K562 (cell line): ENCODE measurements at regions not wholly inside any gene's neighbourhood (a gene's known extent, or its start where the extent isn't known, plus 50 kb on each side); places are given as distances from the start of the nearest gene placed in this dataset.

Experiments
- ATAC-seq: fragments of 200-7000 bp; cut with Tn5 transposase; 3 replicates; pipeline ENCODE4 v1.9.1; 2020; ENCODE audit warnings: moderate library complexity
- BruUV-seq: library from RNA; stranded (reverse); fragments of 400-500 nt; replicated peaks from 2 replicates; lab custom pipeline; 2021; lab: Mats Ljungman, UMichigan
- CTCF ChIA-PET: fragments of 300-600 bp; formaldehyde crosslinking; extraction: SDS; loops from one replicate; lab custom pipeline; 2021; ENCODE audit warnings: low intra/inter-chr PET ratio; lab: Yijun Ruan, JAX
- POLR2A ChIA-PET: fragments of 300-600, 350-650 bp; sonication (Branson Sonifier 250); formaldehyde crosslinking; extraction: SDS; loops from one replicate; lab custom pipeline; 2021; ENCODE audit warnings: antibody characterized with exemption, inconsistent platforms; lab: Yijun Ruan, JAX
- DNase-seq, 4 experiments: peaks; one replicate each; pipeline versions ENCODE4 v3.0.0 to v3.0.0-alpha.2; 2011 to 2018; ENCODE audit warnings: low spot score in 3 of 4, mixed read lengths in 3 of 4; ENCODE audit errors: extremely low read depth in 1 of 4
- FAIRE-seq: peaks from 2 replicates; lab custom pipeline; 2011; peaks lifted over from hg19 to GRCh38; lab: Jason Lieb, UNC
- H2AFZ ChIP-seq: 2 replicates; pipeline ENCODE4 v1.6.0; 2011; ENCODE audit warnings: low read depth, low read length, control low read depth, inconsistent platforms
- H3K27ac ChIP-seq: fragments of 200-600 bp; 3 replicates; pipeline ENCODE4 v1.8.0; 2011; ENCODE audit warnings: low read depth, mild to moderate bottlenecking, control low read depth, inconsistent platforms, low read length, moderate library complexity, mixed read lengths; ENCODE audit errors: extremely low read depth
- H3K27me3 ChIP-seq, 2 experiments: fragments of 300-600 bp in 1 of 2; 2 replicates in 1 of 2; 3 replicates in 1 of 2; pipeline versions ENCODE4 v1.6.0 to v1.8.0; 2011; ENCODE audit warnings: inconsistent platforms in 2 of 2, low read length in 2 of 2, mild to moderate bottlenecking in 1 of 2, mixed read lengths in 1 of 2, moderate library complexity in 1 of 2; ENCODE audit not compliant: control insufficient read depth in 2 of 2, insufficient read depth in 2 of 2
- H3K36me3 ChIP-seq: fragments of 300-600 bp; 3 replicates; pipeline ENCODE4 v1.8.0; 2011; ENCODE audit warnings: mild to moderate bottlenecking, low read length, inconsistent platforms; ENCODE audit not compliant: control insufficient read depth, insufficient read depth
- H3K4me1 ChIP-seq, 2 experiments: fragments of 200-600 bp in 1 of 2; replicated peaks in 1 of 2; 2 replicates in 1 of 2; 3 replicates in 1 of 2; pipeline versions ENCODE4 v1.5.1 to v1.8.0; 2011; ENCODE audit warnings: inconsistent platforms in 2 of 2, low read length in 2 of 2, mild to moderate bottlenecking in 1 of 2, mixed read lengths in 1 of 2, moderate library complexity in 1 of 2; ENCODE audit not compliant: control insufficient read depth in 2 of 2, insufficient read depth in 2 of 2
- H3K4me2 ChIP-seq: 2 replicates; pipeline ENCODE4 v1.6.1; 2011; ENCODE audit warnings: low read length, control low read depth, inconsistent platforms, mixed read lengths; ENCODE audit not compliant: insufficient read depth
- H3K4me3 ChIP-seq: fragments of 200-600 bp; sonication (generic), shearing (Covaris generic); 2 replicates; pipeline ENCODE4 v1.5.1; 2016; ENCODE audit warnings: control low read depth, inconsistent platforms
- H3K79me2 ChIP-seq: fragments of 200-600 bp; 3 replicates; pipeline ENCODE4 v1.8.0; 2011; ENCODE audit warnings: low read length, inconsistent platforms; ENCODE audit not compliant: control insufficient read depth, insufficient read depth
- H3K9ac ChIP-seq, 2 experiments: 2 replicates each; pipeline versions ENCODE4 v1.6.0 to v1.6.1; 2011; ENCODE audit warnings: low read depth in 2 of 2, low read length in 2 of 2, control low read depth in 1 of 2, inconsistent platforms in 1 of 2, mild to moderate bottlenecking in 1 of 2, mixed read lengths in 1 of 2; ENCODE audit not compliant: insufficient read depth in 1 of 2
- H3K9me1 ChIP-seq: one replicate; pipeline ENCODE4 v1.6.0; 2011; ENCODE audit warnings: inconsistent platforms, mild to moderate bottlenecking, low read length, moderate library complexity; ENCODE audit not compliant: control insufficient read depth, insufficient read depth
- H3K9me3 ChIP-seq: replicated peaks from 2 replicates; pipeline ENCODE4 v1.5.1; 2011; ENCODE audit warnings: low read depth, low read length, inconsistent platforms; ENCODE audit not compliant: control insufficient read depth, insufficient read depth
- H4K20me1 ChIP-seq: replicated peaks from 2 replicates; pipeline ENCODE4 v1.6.1; 2011; ENCODE audit warnings: low read length, inconsistent platforms, mixed read lengths; ENCODE audit not compliant: control insufficient read depth, insufficient read depth
- ATF2 ChIP-seq: sonication (generic); formaldehyde crosslinking; IDR thresholded peaks from 2 replicates; pipeline ENCODE4 v1.8.1; 2022; ENCODE audit warnings: missing genetic modification reagents
- PRPF4 ChIP-seq: fragments of 200-400 bp; formaldehyde crosslinking; IDR thresholded peaks from one replicate; pipeline ENCODE4 v1.6.1; 2017; ENCODE audit warnings: low read length, low read depth, mild to moderate bottlenecking; ENCODE audit not compliant: insufficient read depth, poor library complexity, severe bottlenecking
- ZFP30 ChIP-seq: fragments of 250-450 bp; sonication (Bioruptor Pico); IDR thresholded peaks from 2 replicates; pipeline ENCODE4 v1.8.0; 2022; ENCODE audit warnings: moderate library complexity, mild to moderate bottlenecking, inconsistent platforms, borderline replicate concordance
- ZSCAN32 ChIP-seq: fragments of 450-650 bp; formaldehyde crosslinking; IDR thresholded peaks from 2 replicates; pipeline ENCODE4 v1.4.0; 2020; ENCODE audit warnings: mild to moderate bottlenecking, moderate library complexity
- whole genome bisulfite sequencing: fragments of 100-300 bp; shearing (Covaris generic); methylation state at CpG from one replicate; pipeline ENCODE4 v1.1.6; 2016; ENCODE audit warnings: low coverage, mixed read lengths; ENCODE audit not compliant: insufficient coverage; ENCODE audit errors: missing lambda C conversion rate; 5-methylcytosine and 5-hydroxymethylcytosine counted together
- in situ Hi-C: fragments of 300-500 bp; cut with MboI; formaldehyde crosslinking; loops from 4 replicates; pipeline ENCODE4 v1.15.0; 2018; ENCODE audit warnings: inconsistent platforms, mixed read lengths
- intact Hi-C: fragments of 100-400 bp; cut with micrococcal nuclease; formaldehyde crosslinking; loops from 2 replicates; pipeline ENCODE4 v1.14.2; 2022
- TF ChIP-seq, protein P1 (sequence below): sonication (generic); formaldehyde crosslinking; IDR thresholded peaks from 2 replicates; pipeline ENCODE4 v1.8.0; 2022; ENCODE audit warnings: mild to moderate bottlenecking, missing genetic modification reagents

DNA sequence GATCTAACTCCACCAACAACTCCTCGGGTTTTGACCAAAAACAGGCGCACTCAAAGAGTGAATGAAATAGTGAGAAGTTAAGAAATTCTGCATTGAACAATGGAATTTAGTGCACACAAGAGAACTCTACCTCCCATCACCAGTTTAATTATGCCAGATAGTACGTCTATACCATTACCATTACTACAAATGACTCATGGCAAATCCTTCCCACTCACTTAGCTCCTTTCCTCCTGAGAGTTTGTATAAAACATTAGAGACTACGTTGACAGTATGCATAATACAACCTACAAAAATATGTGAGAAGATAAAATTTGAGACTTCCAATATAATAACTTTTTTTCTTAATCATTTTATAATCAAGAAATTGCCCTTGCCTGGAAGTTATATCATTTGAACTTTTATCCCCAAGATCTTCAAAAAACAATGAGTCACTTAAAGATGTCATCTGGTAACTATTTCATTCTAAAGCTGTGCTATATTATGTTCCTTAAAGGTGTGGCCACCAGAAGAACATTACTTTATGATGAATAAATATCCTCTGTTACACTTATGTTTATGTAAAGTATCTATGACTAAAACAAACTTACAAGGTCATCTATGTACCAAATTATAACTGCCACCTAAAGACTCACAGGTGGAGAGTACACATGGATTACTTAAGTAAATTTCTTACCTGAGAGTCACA lies 297.9 kb upstream of the PTGER4 start:
- no peaks in the 10 kb centered on the region for H3K9me1 ChIP-seq
- no peak overlapping the region for H3K9ac ChIP-seq
- no peak for FAIRE-seq
- no peak for DNase-seq
- 0% methylated on average over 4 of the region's 4 CpGs for WGBS
- no peaks in the 10 kb centered on the region for H3K4me1 ChIP-seq
- ChIA-PET POLR2A (no interaction called here), CTCF (no interaction called here)
- no peaks in the 10 kb centered on the region for H3K9me3 ChIP-seq
- no peak overlapping the region for H2AFZ ChIP-seq
- no peaks in the 10 kb centered on the region for H3K36me3 ChIP-seq
- no peaks in the 10 kb centered on the region for H3K79me2 ChIP-seq
- in situ Hi-C loops: no loop called here
- no peaks in the 10 kb centered on the region for H4K20me1 ChIP-seq
- ATAC-seq: no peak
- intact Hi-C loops: no loop called here
- TF ChIP-seq PRPF4: no peak
- no peak for TF ChIP-seq ZFP30
- no peak for TF ChIP-seq ZSCAN32
- no peak for TF ChIP-seq ATF2 (CRISPR knock-in tag)
- TF ChIP-seq, protein P1, sequence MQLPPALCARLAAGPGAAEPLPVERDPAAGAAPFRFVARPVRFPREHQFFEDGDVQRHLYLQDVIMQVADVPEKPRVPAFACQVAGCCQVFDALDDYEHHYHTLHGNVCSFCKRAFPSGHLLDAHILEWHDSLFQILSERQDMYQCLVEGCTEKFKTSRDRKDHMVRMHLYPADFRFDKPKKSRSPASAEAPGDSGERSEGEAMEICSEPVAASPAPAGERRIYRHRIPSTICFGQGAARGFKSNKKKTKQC (CRISPR knock-in tag): no peak
- BruUV-seq: no TSS peak
- no peak overlapping the region for H3K4me2 ChIP-seq
- H3K27ac ChIP-seq: no peak overlapping the region
- H3K27me3 ChIP-seq: no peaks in the 10 kb centered on the region
- no peak overlapping the region for H3K4me3 ChIP-seq
